ENCODE measurements at regions not wholly inside any gene's neighbourhood (a gene's known extent, or its start where the extent isn't known, plus 50 kb on each side); places are given as distances from the start of the nearest gene placed in this dataset.
"Not testable (repeated sequence)": the region's sequence is repeated elsewhere in the genome, so short reads cannot be mapped to it uniquely, and the experiment has no call there.

DNA sequence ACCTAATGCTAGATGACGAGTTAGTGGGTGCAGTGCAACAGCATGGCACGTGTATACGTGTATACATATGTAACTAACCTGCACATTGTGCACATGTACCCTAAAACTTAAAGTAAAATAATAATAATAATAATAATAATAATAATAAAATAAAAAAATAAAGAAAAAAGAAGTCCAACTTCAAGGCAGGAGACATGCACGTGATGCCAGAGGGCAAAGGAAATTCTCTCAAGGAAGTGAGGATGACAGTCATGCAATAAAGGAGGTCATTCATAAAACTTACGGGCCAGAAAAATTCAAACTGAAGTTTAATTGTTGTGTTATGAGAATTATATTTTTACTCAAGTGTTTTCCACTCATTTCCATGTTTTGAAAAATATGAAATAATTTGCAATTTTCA, 1028.8 kb downstream of the OLFM4 start:
- TF ChIP-seq, protein P1, sequence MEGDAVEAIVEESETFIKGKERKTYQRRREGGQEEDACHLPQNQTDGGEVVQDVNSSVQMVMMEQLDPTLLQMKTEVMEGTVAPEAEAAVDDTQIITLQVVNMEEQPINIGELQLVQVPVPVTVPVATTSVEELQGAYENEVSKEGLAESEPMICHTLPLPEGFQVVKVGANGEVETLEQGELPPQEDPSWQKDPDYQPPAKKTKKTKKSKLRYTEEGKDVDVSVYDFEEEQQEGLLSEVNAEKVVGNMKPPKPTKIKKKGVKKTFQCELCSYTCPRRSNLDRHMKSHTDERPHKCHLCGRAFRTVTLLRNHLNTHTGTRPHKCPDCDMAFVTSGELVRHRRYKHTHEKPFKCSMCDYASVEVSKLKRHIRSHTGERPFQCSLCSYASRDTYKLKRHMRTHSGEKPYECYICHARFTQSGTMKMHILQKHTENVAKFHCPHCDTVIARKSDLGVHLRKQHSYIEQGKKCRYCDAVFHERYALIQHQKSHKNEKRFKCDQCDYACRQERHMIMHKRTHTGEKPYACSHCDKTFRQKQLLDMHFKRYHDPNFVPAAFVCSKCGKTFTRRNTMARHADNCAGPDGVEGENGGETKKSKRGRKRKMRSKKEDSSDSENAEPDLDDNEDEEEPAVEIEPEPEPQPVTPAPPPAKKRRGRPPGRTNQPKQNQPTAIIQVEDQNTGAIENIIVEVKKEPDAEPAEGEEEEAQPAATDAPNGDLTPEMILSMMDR (conservative IDR thresholded peaks at IDR 0.05; ENCODE audit: low read depth, low read length) = not testable (repeated sequence)
- not testable (repeated sequence) for TF ChIP-seq EZH2 (IDR thresholded peaks at IDR 0.05; ENCODE audit: low read length, unreplicated experiment)

Data from PC-3 (cell line).